Tibial artery (tissue), 4 donors: ENCODE measurements at regions not wholly inside any gene's neighbourhood (a gene's known extent, or its start where the extent isn't known, plus 50 kb on each side); places are given as distances from the start of the nearest gene placed in this dataset.

ENCODE experiments used
- DNase-seq, 2 donors: peaks; one replicate each; pipeline ENCODE4 v3.0.0-alpha.2; 2019
- H3K27ac ChIP-seq, 2 donors: fragments of 200-600 bp; sonication (generic) in 1 of 2; 1 replicate in 1 of 2; 2 replicates in 1 of 2; pipeline ENCODE4 v1.5.1; 2018 to 2019; ENCODE audit warnings: mild to moderate bottlenecking in 1 of 2
- H3K27me3 ChIP-seq, 2 donors: fragments of 200-600 bp; sonication (generic) in 1 of 2; one replicate each; pipeline versions ENCODE4 v1.5.1 to v1.6.0; 2016 to 2019
- H3K36me3 ChIP-seq, 3 donors: fragments of 200-600 bp; sonication (generic) in 2 of 3; one replicate each; pipeline ENCODE4 v1.5.1; 2016 to 2019; ENCODE audit warnings: mild to moderate bottlenecking in 2 of 3
- H3K4me1 ChIP-seq, 4 donors: fragments of 200-600 bp; sonication (generic) in 2 of 4; 1 replicate in 3 of 4; 2 replicates in 1 of 4; pipeline ENCODE4 v1.5.1; 2016 to 2019
- H3K4me3 ChIP-seq, 2 donors: fragments of 200-600 bp; sonication (generic) in 1 of 2; 1 replicate in 1 of 2; 2 replicates in 1 of 2; pipeline ENCODE4 v1.5.1; 2018 to 2019; ENCODE audit warnings: mild to moderate bottlenecking in 2 of 2
- H3K9me3 ChIP-seq, 3 donors: fragments of 200-600 bp; sonication (generic) in 1 of 3; one replicate each; pipeline ENCODE4 v1.5.1; 2016 to 2019
- intact Hi-C: fragments of 100-400 bp; cut with DNase I; formaldehyde crosslinking; loops from one replicate; pipeline ENCODE4 v1.15.0; 2023; ENCODE audit warnings: low total_unique reads
- TF ChIP-seq, protein P1 (sequence below), 2 experiments: fragments of 200-600 bp in 1 of 2; fragments of 450-650 bp in 1 of 2; IDR thresholded peaks; one replicate each; pipeline ENCODE4 v1.5.1; 2017 to 2019; ENCODE audit warnings: antibody characterized with exemption in 2 of 2, mild to moderate bottlenecking in 1 of 2, moderate library complexity in 1 of 2

DNA sequence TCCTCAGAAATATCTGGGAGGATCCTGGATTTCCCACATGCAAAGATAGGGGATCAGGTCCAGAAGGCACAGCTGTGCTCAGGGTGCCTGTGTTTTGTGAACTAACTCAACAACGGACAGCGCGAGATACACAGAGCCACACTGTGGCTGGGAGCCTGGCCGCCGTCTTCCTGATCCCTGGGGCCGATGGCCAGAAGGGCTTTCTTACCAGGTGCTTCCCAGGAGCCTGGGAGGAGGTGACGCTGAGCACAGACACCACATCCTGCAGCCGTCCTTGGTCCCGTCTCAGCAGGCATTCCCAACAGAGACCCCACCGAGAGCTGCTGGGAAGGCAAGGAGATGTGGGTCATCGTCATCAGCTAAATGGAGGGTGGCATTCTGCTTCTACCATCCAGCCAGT is 144.6 kb upstream of the AFDN start:
- no peak for DNase-seq
- intact Hi-C loops = no loop called here
- Histone ChIP-seq H3K27me3 (peaks cover 0 to 34% of the 10 kb centered on the region in 2 donors), H3K4me3 (no peak overlapping the region), H3K4me1 (peaks cover 0 to 24% (median 10%) of the 10 kb centered on the region in 4 donors), H3K27ac (no peak overlapping the region), H3K36me3 (no peaks in the 10 kb centered on the region), H3K9me3 (no peaks in the 10 kb centered on the region)
- TF ChIP-seq, protein P1, sequence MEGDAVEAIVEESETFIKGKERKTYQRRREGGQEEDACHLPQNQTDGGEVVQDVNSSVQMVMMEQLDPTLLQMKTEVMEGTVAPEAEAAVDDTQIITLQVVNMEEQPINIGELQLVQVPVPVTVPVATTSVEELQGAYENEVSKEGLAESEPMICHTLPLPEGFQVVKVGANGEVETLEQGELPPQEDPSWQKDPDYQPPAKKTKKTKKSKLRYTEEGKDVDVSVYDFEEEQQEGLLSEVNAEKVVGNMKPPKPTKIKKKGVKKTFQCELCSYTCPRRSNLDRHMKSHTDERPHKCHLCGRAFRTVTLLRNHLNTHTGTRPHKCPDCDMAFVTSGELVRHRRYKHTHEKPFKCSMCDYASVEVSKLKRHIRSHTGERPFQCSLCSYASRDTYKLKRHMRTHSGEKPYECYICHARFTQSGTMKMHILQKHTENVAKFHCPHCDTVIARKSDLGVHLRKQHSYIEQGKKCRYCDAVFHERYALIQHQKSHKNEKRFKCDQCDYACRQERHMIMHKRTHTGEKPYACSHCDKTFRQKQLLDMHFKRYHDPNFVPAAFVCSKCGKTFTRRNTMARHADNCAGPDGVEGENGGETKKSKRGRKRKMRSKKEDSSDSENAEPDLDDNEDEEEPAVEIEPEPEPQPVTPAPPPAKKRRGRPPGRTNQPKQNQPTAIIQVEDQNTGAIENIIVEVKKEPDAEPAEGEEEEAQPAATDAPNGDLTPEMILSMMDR (IDR thresholded peaks at IDR 0.05) = no peak

DNA sequence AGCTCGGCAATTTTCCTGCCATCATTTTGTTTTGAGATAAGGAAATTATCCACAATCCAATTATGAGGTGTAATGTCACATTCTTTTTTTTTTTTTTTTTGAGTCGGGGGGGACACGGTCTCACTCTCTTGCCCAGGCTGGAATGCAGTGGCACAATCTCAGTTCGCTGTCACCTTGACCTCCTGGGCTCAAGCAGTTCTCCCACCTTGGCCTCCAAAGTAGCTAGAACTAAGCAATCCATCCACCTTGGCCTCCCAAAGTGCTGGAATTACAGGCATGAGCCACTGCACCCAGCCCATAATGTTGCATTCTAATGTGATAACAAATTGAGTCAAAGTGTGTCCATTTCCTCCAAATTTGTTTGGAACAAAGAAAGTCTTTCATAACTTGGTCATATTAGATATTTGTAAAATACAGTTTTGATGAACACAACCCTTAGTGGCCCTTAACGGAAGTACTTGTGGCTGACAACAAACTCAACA is 144.1 kb upstream of the AFDN start:
- H3K36me3 ChIP-seq = no peaks in the 10 kb centered on the region
- intact Hi-C loops = no loop called here
- DNase-seq = no peak
- no peak overlapping the region for H3K4me3 ChIP-seq
- H3K9me3 ChIP-seq = no peaks in the 10 kb centered on the region
- TF ChIP-seq, protein P1 (IDR thresholded peaks at IDR 0.05) = no peak
- H3K27me3 ChIP-seq = peaks cover 0 to 30% of the 10 kb centered on the region in 2 donors
- peaks cover 0 to 21% (median 10%) of the 10 kb centered on the region in 4 donors for H3K4me1 ChIP-seq
- H3K27ac ChIP-seq = no peak overlapping the region

DNA sequence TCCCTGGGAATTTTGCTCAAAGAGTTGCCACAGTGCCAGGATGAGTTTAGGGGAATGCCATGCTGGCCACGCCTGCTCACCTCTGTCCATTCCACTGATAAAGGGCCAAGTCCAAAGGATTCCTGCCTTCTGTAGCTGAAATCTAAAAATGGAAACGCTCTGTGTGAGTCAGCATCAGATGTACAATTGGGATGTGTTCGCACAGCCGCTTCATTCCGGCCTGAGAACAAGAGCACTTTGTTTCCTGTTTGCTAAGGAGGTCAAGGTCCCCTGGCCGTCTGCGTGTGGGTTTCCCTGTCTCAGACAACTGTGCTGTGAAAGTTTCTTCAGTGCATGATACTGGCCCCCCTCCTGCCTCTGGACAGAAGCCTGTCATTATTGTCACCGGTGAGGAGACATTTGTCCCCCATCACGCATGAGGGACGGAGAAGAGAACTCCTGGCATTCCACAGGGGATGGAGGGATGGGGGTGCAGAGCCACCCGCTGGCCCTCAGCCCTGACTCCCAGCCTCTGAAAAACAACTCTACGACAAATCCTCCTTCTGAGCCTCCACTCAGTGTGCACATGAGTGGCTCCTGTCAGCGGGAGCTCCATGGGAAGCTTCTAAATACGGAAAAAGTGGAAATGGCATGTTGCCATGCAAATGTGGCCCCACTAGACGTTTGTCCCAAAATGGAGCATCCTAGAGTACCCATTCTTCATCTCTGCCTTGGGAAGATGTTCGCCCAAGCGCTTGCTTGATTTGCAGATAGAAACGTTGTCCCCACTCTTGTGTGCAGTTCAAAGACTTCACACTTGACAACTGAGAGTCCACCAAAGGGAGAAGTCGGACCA is 143.5 kb upstream of the AFDN start:
- peaks cover 0 to 31% of the 10 kb centered on the region in 2 donors for H3K27me3 ChIP-seq
- peaks cover 0 to 14% (median 5%) of the 10 kb centered on the region in 4 donors for H3K4me1 ChIP-seq
- no peak for DNase-seq
- no peak overlapping the region for H3K4me3 ChIP-seq
- no peak overlapping the region for H3K27ac ChIP-seq
- no peaks in the 10 kb centered on the region for H3K36me3 ChIP-seq
- intact Hi-C loops = no loop called here
- TF ChIP-seq, protein P1 (IDR thresholded peaks at IDR 0.05) = no peak
- H3K9me3 ChIP-seq = no peaks in the 10 kb centered on the region

DNA sequence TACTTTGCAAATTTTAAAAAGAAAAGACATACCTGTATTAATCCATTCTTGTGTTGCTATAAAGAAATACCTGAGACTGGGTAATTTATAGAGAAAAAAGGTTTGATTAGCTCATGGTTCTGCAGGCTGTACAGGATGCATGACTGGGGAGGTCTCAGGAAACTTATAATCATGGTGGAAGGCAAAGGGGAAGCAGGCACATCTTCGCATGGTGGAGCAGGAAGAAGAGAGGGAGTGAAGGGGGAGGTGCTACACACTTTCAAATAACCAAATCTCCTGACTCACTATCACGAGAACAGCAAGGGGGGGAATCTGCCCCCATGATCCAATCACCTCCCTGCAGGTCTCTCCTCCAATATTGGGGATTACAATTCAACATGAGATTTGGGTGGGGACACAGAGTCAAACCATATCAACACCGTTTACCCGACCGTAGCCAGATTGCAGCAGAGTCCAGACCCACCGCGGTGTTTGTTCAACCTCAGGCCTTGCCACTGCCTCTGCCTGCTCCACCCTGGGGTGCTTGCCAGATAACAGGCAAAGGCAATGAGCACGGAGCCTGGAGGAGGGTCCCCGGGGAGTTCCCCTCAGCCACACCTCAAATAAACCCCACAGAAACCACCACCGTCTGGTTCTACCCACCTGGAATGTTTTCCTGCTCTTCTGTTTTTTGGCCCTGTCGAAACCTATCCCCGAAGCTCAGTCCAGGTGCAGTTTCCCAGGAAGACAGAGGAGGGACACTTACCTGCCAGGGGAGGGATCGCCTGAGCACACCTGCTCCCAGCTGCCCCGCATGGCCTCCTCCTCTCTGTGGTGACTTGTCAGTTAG is 142.2 kb upstream of the AFDN start:
- Histone ChIP-seq H3K36me3 (no peaks in the 10 kb centered on the region), H3K9me3 (no peaks in the 10 kb centered on the region), H3K4me1 (peaks cover 0 to 5% (median 0%) of the 10 kb centered on the region in 4 donors), H3K27me3 (peaks cover 0 to 24% of the 10 kb centered on the region in 2 donors), H3K27ac (no peak overlapping the region), H3K4me3 (no peak overlapping the region)
- intact Hi-C loops = no loop called here
- no peak for DNase-seq
- TF ChIP-seq, protein P1 (IDR thresholded peaks at IDR 0.05) = no peak

DNA sequence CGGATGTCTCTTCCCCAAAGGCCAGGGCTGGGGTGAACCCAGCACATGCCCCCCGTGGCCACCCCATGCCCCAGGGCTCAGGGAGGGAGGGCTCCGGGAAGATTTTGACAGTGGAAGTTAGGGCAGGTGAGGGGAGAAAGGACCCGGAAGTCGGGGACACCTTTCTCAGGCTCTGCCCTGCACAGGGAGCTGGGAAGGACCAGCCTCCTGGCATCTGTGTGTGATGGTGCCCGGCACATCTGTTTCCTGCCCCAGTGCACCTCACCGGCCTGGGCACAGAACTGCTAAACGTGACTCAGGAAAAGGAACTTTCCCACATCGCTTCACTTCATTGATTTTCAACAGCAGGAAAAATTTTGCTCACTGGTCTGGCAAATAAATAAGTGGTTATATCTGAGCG is 141.1 kb upstream of the AFDN start:
- Histone ChIP-seq H3K36me3 (no peaks in the 10 kb centered on the region), H3K4me1 (peaks cover 0 to 5% (median 0%) of the 10 kb centered on the region in 4 donors), H3K27me3 (peaks cover 0 to 21% of the 10 kb centered on the region in 2 donors), H3K27ac (no peak overlapping the region), H3K9me3 (no peaks in the 10 kb centered on the region), H3K4me3 (no peak overlapping the region)
- DNase-seq = no peak
- TF ChIP-seq, protein P1 (IDR thresholded peaks at IDR 0.05) = no peak
- intact Hi-C loops = no loop called here
